KBM-7 (cell line): ENCODE measurements at regions not wholly inside any gene's neighbourhood (a gene's known extent, or its start where the extent isn't known, plus 50 kb on each side); places are given as distances from the start of the nearest gene placed in this dataset.
"Not testable (repeated sequence)": the region's sequence is repeated elsewhere in the genome, so short reads cannot be mapped to it uniquely, and the experiment has no call there.

ENCODE experiments used
- DNase-seq: peaks from one replicate; pipeline ENCODE4 v3.0.0-alpha.2; 2015
- in situ Hi-C: fragments of 300-500 bp; cut with MboI; formaldehyde crosslinking; loops from 2 replicates; pipeline ENCODE4 v1.14.3; 2020; ENCODE audit warnings: low sequenced_read_pairs, low pct_unique_long_range_greater_than_20kb, mixed read lengths

DNA sequence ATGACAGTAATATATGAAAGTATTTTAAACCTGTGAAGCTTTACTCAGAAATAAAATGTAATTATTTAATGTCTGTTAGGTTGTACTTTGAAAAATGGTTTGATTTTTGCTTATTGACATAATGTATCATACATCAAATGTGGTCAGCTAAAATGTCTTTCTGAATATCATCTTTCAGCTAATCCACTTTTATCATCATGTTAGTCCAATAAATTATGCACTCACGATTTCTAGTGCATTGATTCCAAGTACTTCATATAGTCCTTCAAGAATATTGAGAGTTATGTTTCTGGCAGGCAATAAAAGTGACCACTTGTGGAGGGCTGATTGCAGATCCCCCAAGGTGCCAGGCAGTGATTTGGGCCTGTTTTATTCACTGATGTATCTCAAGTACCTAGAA, 1204.1 kb downstream of the OLFM4 start:
- in situ Hi-C loops, result no loop called here

DNA sequence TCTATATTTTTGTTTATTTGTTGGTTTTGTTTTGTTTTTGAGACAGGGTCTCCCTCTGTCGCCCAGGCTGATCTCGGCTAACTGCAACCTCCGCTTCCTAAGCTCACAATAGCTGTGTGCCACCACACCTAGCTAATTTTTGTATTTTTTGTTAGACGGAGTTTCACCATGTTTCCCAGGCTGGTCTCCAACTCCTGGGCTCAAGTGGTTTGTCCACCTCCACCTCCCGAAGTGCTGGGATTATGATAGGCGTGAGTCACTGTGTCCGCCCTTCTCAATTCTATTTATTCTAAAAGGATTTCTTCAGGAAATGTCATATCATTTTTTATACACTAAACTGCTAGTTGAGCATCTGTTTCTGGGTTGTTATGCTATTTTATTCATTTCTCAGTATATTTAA, 1206.0 kb downstream of the OLFM4 start:
- in situ Hi-C loops, result no loop called here
- no peak for DNase-seq

More for the DNA sequence above, 1204.1 kb downstream of the OLFM4 start:
- no peak for DNase-seq

DNA sequence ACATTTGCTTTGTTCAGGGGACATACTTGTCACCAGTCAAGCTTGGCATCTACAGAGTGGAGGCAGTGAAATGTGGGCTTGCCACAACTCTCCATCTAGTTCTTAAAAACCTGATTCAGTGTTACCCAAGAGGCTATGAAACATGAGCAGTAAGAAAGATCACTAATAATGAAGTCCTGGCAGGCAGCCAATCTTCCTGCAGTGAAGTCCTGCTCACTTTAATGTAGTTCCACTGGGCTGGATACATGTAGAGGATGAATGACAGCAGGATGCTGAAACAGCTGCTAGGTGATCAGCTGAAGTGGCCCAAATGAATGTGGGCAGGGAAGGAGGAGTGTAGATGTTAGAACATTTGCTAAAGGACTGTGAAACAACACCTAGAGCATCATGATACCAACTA, 1213.1 kb downstream of the OLFM4 start:
- no peak for DNase-seq
- in situ Hi-C loops, result no loop called here

DNA sequence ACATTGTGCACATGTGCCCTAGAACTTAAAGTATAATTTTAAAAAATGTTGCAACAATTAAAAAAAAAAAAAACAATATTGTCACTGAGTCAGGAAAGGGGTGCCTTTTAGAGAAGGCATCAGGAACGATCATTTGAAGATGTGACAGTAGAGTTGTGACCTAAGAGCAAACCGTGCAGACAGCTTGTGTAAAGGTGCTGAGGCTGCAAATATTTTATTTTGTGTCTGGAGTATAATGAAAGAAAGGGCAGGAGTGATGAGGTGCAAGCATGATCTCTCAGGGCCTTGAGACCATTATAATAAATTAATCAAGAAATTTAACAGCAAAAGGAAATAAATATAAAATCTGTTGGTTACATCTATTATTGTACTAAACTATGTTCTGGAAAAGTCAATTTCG, 1219.7 kb downstream of the OLFM4 start:
- DNase-seq, result no peak
- in situ Hi-C loops, result no loop called here

DNA sequence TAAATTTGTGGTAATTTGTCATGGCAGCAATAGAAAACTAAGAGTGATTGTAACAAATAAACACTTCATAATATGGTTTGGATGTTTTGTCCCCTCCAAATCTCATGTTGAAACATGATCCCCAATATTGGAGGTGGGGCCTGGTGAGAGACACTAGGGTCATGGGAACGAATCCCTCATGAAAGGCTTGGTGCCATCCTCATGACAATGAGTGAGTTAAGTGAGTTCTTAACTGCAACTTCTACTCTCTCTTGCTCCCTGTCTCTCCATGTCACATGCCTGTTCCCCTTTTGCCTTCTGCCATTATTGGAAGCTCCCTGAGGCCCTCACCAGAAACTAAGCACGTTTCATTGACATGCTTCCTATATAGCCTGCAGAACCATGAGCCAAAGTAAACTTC, 1233.2 kb downstream of the OLFM4 start:
- in situ Hi-C loops, result no loop called here
- DNase-seq, result no peak

DNA sequence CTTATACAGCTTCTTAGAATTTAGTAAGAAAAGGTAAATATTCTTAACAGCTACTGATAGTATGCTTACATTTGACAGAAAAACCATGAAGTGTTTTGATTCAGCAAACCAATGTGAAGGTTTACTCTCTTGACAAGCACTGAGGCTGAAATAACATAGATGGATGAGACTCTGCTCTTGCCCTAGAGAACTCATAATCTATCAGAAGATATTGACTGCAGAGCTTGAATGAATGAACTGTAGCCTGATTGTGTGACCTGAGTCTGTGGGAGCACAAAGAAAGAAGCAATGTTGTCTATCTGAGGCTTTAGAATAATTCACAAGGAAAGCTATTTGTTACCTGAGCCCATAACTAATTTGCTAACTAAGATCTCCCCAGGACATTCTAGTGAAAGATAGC, 1235.3 kb downstream of the OLFM4 start:
- DNase-seq, result no peak
- in situ Hi-C loops, result no loop called here

DNA sequence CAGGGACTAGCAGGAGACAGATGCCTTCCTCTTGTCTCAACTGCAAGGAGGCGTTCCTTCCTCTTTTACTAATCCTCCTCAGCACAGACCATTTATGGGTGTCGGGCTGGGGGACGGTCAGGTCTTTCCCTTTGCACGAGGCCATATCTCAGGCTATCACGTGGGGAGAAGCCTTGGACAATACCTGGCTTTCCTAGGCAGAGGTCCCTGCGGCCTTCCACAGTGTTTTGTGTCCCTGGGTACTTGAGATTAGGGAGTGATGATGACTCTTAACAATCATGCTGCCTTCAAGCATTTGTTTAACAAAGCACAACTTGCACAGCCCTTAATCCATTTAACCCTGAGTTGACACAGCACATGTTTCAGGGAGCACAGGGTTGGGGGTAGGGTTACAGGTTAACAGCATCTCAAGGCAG, 1238.6 kb downstream of the OLFM4 start:
- DNase-seq, in situ Hi-C loops: not testable (repeated sequence)

DNA sequence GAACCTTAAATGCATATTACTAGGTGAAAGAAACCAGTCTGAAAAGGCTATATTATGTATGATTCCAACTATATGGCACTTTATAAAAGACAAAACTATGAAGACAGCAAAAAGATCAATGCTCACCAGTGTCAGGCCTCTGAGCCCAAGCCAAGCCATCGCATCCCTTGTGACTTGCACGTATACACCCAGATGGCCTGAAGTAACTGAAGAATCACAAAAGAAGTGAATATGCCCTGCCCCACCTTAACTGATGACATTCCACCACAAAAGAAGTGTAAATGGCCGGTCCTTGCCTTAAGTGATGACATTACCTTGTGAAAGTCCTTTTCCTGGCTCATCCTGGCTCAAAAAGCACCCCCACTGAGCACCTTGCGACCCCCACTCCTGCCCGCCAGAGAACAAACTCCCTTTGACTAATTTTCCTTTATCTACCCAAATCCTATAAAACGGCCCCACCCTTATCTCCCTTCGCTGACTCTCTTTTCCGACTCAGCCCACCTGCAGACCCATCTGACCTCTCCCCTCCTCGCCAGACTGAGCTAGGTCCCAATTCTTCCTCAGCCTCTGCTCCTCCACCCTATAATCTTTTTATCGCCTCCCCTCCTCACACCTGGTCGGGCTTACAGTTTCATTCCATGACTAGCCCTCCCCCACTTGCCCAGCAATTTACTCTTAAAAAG, 1239.5 kb downstream of the OLFM4 start:
- in situ Hi-C loops, DNase-seq: not testable (repeated sequence)

DNA sequence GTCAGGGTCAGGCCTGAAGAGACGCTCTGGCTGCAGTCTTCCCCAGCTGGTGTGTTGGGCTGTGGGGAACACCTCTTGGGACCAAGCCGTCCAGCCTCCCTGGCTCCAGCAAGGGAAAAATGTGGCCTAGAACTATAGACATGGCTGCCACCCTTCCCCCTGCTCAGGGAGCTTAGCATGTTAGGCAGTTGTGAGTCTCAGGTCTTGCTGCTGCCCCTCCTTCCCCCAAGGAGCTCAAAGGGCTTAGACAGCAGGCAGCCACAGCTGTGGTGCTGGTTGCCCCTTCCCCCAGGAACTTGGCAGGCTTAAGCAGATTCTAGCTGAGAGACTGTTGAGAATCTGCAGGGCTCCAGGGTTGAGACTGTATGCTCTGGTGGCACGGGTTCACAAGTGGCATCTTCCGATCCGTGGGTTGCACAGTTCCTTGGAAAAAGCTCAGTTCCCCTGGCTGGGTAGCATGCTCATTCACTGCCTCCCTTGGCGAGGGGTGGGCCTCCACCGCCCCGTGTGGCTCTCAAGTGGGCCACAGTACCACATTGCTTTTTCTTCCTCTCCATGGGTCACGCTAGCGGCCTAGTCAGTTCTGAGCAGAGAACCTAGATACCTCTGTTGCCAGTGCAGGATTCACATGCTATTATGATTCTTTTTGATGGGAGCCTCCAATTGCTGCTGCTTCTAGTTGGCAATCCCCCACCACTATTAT, 1258.6 kb downstream of the OLFM4 start:
- DNase-seq, result no peak
- in situ Hi-C loops, result no loop called here

DNA sequence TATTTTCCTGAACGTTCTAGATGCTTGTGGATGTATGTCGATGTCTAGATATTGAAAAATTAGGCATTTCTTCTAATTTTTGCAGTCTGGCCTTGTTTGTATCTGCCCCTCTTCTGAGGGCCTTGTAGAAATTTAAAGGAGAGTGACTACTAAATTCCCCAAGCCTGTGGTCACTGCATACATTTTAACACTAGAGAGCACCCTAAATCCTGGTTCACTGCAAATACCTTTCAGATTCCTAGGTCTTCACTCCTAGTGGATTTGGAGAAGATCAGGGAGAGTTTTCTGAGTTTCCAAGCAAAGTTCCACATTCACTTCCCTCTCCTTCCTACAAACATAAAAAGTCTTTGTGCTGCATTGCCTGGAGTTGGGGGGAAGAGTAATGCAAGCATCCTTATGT, 1272.5 kb downstream of the OLFM4 start:
- in situ Hi-C loops, result no loop called here

DNA sequence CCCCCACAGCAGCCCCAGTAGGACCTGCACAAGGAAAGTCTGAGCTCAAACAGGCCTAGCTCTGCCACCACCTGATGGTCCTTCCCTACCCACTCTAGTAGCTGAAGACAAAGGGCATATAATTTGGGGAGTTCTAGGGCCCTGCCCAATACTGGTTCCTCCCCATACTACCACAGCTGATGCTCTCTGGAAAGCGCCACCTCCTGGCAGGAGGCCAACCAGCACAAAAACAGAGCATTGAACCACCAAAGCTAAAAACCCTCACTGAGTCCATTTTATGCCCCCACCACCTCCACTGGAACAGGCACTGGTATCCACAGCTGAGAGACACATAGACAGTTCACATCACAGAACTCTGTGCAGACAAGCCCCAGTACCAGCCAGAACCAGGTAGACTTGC, 1276.8 kb downstream of the OLFM4 start:
- in situ Hi-C loops, result no loop called here
- peak; percentile 2 for DNase-seq

More for the DNA sequence above, 1272.5 kb downstream of the OLFM4 start:
- DNase-seq, result no peak

DNA sequence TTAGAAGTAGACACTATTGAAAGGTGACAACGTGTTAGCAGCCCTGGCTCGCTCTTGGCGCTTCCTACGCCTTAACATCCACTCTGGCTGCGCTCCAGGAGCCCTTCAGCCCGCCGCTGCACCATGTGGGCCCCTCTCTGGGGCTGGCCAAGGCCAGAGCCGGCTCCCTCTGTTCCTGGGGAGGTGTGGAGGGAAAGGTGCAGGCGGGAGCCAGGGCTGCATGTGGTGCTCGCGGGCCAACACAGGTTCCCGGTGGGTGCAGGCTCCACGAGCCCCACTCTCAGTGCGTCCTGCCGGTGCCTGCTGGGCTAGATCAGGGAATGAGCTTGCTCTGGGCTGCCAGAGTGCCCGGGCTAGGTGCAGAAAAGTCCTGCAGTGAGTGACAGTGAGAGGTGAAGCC, 1284.3 kb downstream of the OLFM4 start:
- in situ Hi-C loops, result no loop called here
- DNase-seq, result no peak

DNA sequence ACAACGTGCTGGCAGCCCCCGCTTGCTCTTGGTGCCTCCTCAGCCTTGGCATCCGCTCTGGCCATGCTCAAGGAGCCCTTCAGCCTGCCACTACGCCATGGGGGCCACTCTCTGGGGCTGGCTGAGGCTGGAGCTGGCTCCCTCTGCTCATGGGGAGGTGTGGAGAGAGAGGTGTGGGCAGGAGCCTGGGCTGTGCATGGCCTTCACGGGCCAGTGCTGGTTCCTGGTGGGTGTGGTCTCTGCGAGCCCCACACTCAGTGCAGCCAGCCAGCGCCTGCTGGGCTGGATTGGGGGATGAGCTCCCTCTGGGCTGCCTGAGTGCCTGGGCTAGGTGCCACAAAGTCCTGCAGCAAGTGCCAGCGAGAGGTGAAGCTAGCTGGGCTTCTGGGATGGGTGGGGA, 1289.1 kb downstream of the OLFM4 start:
- no peak for DNase-seq
- in situ Hi-C loops, result no loop called here

DNA sequence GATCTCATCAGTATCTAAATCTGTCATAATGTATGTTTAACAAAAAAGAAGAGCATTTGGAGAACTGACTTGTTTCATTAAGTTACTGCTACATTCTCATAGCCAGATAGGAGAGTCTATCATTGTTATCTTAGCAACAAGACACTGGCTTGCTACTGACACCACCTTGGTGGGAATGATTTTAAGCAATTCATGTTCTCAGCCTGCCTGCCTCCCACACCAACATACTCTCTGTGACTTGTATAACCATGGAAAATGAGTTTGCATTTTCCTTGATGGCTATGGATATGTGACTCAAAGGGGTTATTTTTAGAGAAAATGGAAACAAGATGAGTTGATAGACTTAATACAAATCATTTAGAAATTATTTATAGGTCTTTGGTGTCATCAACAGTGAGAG, 1308.9 kb downstream of the OLFM4 start:
- in situ Hi-C loops, result no loop called here
- no peak for DNase-seq

DNA sequence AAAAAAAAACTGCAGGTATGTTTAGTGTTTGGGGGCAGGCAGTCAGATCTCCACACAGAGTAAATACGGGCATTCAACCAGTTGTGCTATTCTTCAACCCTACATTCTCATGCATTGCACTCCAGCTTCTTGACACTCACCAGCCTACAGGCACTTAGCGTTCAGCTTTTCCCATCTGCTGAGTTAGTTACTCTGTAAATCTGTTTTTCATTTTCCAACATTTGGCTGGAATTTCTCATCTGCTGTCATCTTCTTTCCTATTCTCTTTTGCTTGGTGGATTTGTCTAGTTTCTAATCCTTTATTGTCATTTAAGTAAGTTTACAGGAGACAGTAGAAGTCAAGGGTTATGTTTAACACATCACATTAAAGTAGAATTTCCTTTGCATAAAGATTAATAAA, 1318.9 kb downstream of the OLFM4 start:
- in situ Hi-C loops, result no loop called here
- DNase-seq, result no peak

DNA sequence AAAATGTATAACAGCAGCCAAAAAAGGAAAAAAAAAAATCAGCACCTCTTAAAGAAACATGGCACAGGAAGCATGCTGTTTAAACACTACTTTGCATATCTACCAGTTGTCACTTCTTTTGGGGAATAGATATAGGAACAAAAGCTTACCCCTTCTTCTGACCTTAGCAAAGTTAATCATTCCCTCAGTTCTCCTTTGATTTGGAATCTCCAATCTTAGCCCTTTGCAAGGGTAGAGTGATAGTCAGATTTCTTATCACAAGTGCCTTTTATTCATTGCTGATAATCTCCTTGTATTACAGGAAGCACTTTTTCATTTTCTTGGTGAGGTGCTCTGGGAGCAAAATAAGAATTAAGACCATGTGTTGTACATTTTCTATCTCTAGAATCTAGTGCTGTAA, 1327.6 kb downstream of the OLFM4 start:
- no peak for DNase-seq
- in situ Hi-C loops, result no loop called here

DNA sequence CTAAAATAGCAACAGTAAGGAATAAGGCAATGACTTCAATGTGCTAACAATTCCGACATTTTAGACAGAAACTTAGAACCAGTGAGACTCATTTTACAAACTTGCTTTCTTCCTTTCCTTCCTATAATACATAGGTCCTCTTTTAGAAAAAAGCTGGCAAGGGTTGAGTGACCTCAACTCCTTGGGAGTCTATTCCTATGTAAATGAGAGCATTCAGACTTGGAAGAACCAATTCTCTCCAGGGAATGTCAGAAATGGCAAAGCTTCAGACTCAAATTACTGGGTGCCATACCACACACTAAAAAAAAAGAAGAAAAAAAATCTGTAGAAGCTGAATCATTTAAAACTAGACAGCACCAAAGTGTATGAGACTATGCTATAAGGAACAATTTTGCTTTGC, 1328.2 kb downstream of the OLFM4 start:
- no peak for DNase-seq
- in situ Hi-C loops, result no loop called here

DNA sequence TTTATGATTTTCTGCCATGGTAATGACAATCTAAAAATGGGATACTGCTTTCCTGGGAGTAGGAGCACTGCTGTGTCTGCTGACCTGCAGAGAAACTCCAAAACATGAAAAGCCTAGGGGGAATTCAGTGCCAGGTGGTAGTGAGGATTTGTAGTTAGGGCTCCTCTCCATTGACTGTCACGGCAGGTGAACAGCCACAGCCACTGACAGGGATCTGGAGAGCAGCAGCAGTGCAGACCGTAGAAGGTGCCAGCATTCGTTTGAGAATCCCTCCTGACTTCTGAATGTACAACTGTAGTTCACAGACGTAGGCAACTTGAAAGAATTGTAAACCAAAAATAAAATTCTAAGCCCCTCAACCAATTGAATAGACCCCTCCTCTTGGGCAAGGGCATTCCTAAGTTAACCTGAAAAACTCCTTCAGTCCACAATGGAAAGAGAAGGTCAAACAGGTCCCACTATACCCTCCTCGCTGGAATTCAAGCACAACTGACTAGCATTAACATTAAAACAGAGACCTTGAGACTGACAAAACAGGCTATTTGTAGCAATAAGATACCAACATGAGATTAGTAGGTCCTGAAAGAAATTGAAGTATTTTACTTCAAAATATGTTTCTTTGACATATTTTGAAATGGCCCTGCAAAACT, 1328.8 kb downstream of the OLFM4 start:
- no peak for DNase-seq
- in situ Hi-C loops, result no loop called here

DNA sequence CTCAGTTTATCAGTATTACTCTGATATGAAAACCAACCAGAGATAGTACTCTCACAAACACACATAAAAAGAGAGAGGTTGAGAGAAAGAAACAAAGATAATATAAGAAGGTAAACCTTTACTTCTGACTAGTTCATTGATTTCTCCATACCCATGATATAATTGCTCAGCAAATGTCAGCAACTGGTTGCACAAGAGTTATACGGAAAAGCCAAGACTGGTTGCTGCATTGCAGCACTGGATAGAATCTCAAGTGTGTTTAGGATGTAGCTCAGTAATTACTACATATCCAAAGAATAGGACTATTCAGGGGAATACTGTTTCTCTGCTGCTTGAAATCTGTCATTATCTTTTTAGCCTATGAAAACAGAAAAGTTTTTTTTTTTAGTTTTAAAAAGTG, 1332.8 kb downstream of the OLFM4 start:
- in situ Hi-C loops, result no loop called here
- DNase-seq, result no peak

DNA sequence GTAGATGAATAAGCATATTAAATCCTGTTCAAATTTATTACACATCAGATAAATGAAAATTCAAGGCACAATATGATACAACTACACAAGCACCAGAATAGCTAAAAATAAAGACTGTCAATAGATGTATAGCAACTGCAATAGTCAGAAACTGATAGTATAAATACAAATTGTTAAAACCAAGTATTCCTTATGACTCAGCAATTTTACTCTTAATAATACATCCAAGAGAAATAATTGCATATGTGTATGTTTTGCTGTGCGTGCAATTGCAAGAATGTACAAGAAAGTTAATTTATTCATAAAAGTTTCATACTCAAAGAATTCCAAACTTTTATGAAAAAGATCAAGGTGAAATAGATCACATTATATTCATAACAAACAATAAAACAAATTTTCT, 1338.1 kb downstream of the OLFM4 start:
- no peak for DNase-seq
- in situ Hi-C loops, result no loop called here
